Left ventricle myocardium inferior (tissue), 1 donor: ENCODE measurements at regions not wholly inside any gene's neighbourhood (a gene's known extent, or its start where the extent isn't known, plus 50 kb on each side); places are given as distances from the start of the nearest gene placed in this dataset.

Source experiments
- DNase-seq: peaks from one replicate; pipeline ENCODE4 v3.0.0-alpha.2; 2020
- H3K27ac ChIP-seq: fragments of 200-600 bp; replicated peaks from 2 replicates; pipeline ENCODE4 v1.8.0; 2021
- H3K27me3 ChIP-seq: fragments of 200-600 bp; 2 replicates; pipeline ENCODE4 v1.8.0; 2021; ENCODE audit warnings: low read depth
- H3K36me3 ChIP-seq: fragments of 200-600 bp; 2 replicates; pipeline ENCODE4 v1.8.0; 2021
- H3K4me1 ChIP-seq: fragments of 200-600 bp; 2 replicates; pipeline ENCODE4 v1.8.0; 2021
- H3K4me3 ChIP-seq: fragments of 200-600 bp; 2 replicates; pipeline ENCODE4 v1.8.0; 2021; ENCODE audit warnings: mild to moderate bottlenecking, moderate library complexity
- H3K9me3 ChIP-seq: fragments of 200-600 bp; replicated peaks from 2 replicates; pipeline ENCODE4 v1.8.0; 2021
- intact Hi-C: fragments of 100-400 bp; cut with micrococcal nuclease; formaldehyde crosslinking; loops from one replicate; pipeline ENCODE4 v1.11.0; 2022
- TF ChIP-seq, protein P1 (sequence below): fragments of 200-600 bp; IDR thresholded peaks from 2 replicates; pipeline ENCODE4 v1.8.0; 2021; ENCODE audit warnings: antibody characterized with exemption, mild to moderate bottlenecking, borderline replicate concordance
- donor health status: DM: no; HTN: yes; CAD: no; lungs with severe emphysema.

DNA sequence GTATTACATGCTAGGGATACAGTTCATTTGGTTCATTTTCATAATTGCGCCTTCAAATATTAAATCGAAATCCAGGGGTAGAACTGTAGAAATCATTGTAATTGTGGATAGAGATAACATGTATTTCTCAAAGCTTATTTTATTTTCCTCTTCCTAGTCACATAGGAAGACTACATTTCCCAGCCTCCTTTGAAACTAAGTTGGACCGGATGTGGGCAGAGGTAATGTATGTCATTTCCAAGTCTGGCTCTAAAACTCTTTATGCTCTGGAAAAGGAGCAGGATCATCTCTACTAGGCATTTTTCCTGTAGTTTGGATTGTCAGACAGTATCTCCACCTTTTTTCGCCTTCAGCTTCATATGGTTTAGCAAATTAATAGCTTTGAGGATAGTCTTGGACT is 70.1 kb upstream of the CRY1 start:
- intact Hi-C loops = no loop called here
- TF ChIP-seq, protein P1, sequence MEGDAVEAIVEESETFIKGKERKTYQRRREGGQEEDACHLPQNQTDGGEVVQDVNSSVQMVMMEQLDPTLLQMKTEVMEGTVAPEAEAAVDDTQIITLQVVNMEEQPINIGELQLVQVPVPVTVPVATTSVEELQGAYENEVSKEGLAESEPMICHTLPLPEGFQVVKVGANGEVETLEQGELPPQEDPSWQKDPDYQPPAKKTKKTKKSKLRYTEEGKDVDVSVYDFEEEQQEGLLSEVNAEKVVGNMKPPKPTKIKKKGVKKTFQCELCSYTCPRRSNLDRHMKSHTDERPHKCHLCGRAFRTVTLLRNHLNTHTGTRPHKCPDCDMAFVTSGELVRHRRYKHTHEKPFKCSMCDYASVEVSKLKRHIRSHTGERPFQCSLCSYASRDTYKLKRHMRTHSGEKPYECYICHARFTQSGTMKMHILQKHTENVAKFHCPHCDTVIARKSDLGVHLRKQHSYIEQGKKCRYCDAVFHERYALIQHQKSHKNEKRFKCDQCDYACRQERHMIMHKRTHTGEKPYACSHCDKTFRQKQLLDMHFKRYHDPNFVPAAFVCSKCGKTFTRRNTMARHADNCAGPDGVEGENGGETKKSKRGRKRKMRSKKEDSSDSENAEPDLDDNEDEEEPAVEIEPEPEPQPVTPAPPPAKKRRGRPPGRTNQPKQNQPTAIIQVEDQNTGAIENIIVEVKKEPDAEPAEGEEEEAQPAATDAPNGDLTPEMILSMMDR = no peak
- H3K27ac ChIP-seq = no peak overlapping the region
- no peaks in the 10 kb centered on the region for H3K9me3 ChIP-seq
- no peak overlapping the region for H3K4me3 ChIP-seq
- no peaks in the 10 kb centered on the region for H3K36me3 ChIP-seq
- H3K4me1 ChIP-seq = no peaks in the 10 kb centered on the region
- H3K27me3 ChIP-seq = peaks cover 80% of the 10 kb centered on the region
- no peak for DNase-seq

DNA sequence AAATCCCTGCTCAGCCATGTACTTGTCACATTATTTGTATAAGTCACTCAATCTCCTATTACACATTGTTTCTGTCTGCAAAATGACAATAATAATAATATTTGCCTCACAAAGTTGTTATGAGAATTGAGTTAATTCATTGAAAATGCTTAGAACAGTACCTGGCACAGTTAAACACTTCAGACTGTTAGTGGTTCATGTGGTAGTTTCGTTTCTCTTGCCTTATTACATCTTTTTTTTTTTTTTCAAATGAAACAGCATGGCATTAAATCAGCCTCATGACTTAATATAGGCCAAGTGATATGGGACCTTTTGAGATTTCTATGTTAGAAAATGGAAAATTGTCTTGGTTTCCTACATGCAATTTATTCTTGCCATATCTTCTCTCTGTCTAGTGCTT is 71.0 kb upstream of the CRY1 start:
- Histone ChIP-seq H3K9me3 (no peaks in the 10 kb centered on the region), H3K27ac (no peak overlapping the region), H3K27me3 (peaks cover 80% of the 10 kb centered on the region), H3K4me3 (no peak overlapping the region), H3K4me1 (no peaks in the 10 kb centered on the region), H3K36me3 (no peaks in the 10 kb centered on the region)
- intact Hi-C loops = no loop called here
- TF ChIP-seq, protein P1 = no peak
- DNase-seq = no peak

DNA sequence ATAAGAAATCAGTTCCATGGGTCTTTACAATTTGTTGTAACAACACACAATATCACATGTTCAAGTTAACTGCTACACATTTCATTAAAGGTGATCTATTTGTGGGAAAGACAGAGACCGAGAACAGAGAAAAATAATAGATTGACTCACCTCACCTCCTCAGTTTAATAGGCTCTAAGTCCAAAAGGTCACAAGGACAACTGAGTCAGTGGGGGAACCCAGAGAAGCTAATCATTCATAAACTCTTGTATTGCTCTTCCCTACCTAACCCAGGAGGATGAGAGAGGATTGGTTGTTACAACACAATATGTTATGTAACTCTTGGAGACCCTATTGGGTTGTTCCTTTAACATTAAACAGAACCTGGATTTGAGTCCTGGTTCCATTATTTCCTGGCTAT is 72.2 kb upstream of the CRY1 start:
- DNase-seq = no peak
- TF ChIP-seq, protein P1 = no peak
- Histone ChIP-seq H3K36me3 (no peaks in the 10 kb centered on the region), H3K4me1 (no peaks in the 10 kb centered on the region), H3K4me3 (no peak overlapping the region), H3K27ac (no peak overlapping the region), H3K27me3 (peaks cover 81% of the 10 kb centered on the region), H3K9me3 (no peaks in the 10 kb centered on the region)
- intact Hi-C loops = no loop called here

DNA sequence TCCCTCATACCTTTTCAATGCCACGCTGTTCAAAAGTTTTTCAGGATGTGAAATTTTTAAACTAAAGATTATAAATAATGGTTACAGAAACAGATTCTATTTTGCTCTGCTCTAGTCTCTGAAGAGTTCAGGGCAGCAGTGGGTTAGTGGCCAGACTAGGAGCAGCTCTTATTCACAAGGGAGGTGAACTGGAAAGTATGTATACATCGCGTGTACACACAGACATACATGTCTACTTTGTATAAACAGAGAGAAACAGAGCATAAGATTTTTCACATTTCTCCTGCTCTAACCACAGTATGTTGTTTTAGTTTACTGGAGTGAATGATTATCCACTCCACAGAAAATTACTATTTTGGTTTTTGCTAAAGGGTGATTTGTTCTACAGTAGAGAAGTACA is 74.4 kb upstream of the CRY1 start:
- DNase-seq = no peak
- TF ChIP-seq, protein P1 = no peak
- Histone ChIP-seq H3K27me3 (peaks cover 79% of the 10 kb centered on the region), H3K36me3 (no peaks in the 10 kb centered on the region), H3K4me1 (no peaks in the 10 kb centered on the region), H3K4me3 (no peak overlapping the region), H3K9me3 (no peaks in the 10 kb centered on the region), H3K27ac (no peak overlapping the region)
- intact Hi-C loops = no loop called here

DNA sequence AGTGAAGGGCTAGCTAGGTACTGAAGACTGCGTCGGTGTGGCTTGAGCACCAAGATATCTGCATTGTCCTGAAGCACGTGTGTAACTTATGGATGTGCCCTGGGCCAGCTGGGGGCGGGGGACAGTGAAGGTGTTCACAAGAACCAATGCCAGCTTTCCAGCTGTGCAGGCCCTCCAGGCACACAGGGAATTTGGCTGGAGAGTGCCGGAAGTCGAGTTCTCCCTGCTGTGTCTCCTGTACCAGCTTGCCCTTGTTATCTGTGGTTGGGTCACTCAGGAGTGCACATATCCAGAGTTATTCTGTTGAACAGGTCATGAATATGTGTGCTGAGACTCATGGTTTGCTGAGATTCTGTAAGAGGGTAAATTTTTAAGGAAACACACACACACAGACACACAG is 75.9 kb upstream of the CRY1 start:
- intact Hi-C loops = no loop called here
- no peak overlapping the region for H3K27ac ChIP-seq
- TF ChIP-seq, protein P1 = no peak
- no peak for DNase-seq
- H3K36me3 ChIP-seq = no peaks in the 10 kb centered on the region
- H3K4me1 ChIP-seq = no peaks in the 10 kb centered on the region
- H3K9me3 ChIP-seq = no peaks in the 10 kb centered on the region
- H3K4me3 ChIP-seq = no peak overlapping the region
- H3K27me3 ChIP-seq = peaks cover 76% of the 10 kb centered on the region

DNA sequence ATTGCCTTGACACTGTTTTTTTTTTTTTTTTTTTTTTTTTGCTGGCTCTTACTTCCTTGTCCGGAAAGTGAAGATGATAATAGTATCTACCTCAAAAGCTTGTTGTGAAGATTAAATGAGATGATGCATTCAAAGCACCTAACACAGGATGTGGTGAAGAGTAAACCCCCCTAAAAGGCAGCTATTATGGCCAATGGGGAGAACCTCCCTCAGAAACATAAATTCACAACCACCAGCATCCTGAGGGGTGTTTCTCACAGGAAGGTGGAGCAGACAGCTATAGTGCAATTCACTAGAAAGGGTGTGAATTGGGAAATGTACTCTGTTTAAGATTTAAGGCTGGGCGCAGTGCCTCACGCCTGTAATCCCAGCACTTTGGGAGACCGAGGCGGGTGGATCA is 85.4 kb upstream of the CRY1 start:
- Histone ChIP-seq H3K4me3 (no peak overlapping the region), H3K27me3 (peaks cover 80% of the 10 kb centered on the region), H3K27ac (no peak overlapping the region), H3K36me3 (no peaks in the 10 kb centered on the region), H3K9me3 (no peaks in the 10 kb centered on the region), H3K4me1 (no peaks in the 10 kb centered on the region)
- intact Hi-C loops = no loop called here
- TF ChIP-seq, protein P1 = no peak
- no peak for DNase-seq
